OCI-LY7 (cell line): ENCODE measurements at regions not wholly inside any gene's neighbourhood (a gene's known extent, or its start where the extent isn't known, plus 50 kb on each side); places are given as distances from the start of the nearest gene placed in this dataset.

Experiments used
- BruUV-seq: library from RNA; stranded (reverse); fragments of 400-500 nt; replicated peaks from 2 replicates; lab custom pipeline; 2021; lab: Mats Ljungman, UMichigan
- CTCF ChIA-PET: fragments of 300-600 bp; sonication (Branson Sonifier 250); formaldehyde crosslinking; loops from one replicate; lab custom pipeline; 2022; ENCODE audit warnings: antibody characterized with exemption; ENCODE audit not compliant: unreplicated experiment; lab: Charles Lee
- POLR2A ChIA-PET: fragments of 300-600 bp; sonication (Branson Sonifier 250); formaldehyde crosslinking; loops from one replicate; lab custom pipeline; 2022; ENCODE audit warnings: antibody characterized with exemption; lab: Charles Lee
- DNase-seq: peaks from one replicate; pipeline ENCODE4 v3.0.0-alpha.2; 2015; ENCODE audit warnings: low spot score
- H2AFZ ChIP-seq: fragments of 200-600 bp; sonication (generic), shearing (Covaris generic); 2 replicates; pipeline ENCODE4 v1.6.1; 2014; ENCODE audit warnings: mild to moderate bottlenecking, antibody characterized with exemption, low read length, moderate library complexity
- H3K27ac ChIP-seq: fragments of 200-600 bp; sonication (generic); 2 replicates; pipeline ENCODE4 v1.5.1; 2014; ENCODE audit warnings: mixed run types, low read depth, mild to moderate bottlenecking, moderate library complexity, low read length, inconsistent platforms; ENCODE audit not compliant: poor library complexity, severe bottlenecking
- H3K36me3 ChIP-seq: fragments of 200-600 bp; sonication (generic); 2 replicates; pipeline ENCODE4 v1.6.1; 2014; ENCODE audit warnings: mild to moderate bottlenecking, antibody characterized with exemption, low read length, moderate library complexity, mixed read lengths; ENCODE audit not compliant: insufficient read depth
- H3K4me1 ChIP-seq: fragments of 200-600 bp; sonication (generic); 2 replicates; pipeline ENCODE4 v1.5.1; 2014; ENCODE audit warnings: mild to moderate bottlenecking, low read length; ENCODE audit not compliant: insufficient read depth, poor library complexity, severe bottlenecking
- H3K4me2 ChIP-seq: fragments of 200-600 bp; sonication (generic); 2 replicates; pipeline ENCODE4 v1.6.1; 2014; ENCODE audit warnings: mild to moderate bottlenecking, low read length
- H3K4me3 ChIP-seq: fragments of 200-600 bp; sonication (generic); 2 replicates; pipeline ENCODE4 v1.5.1; 2014; ENCODE audit warnings: mild to moderate bottlenecking, low read depth, low read length; ENCODE audit not compliant: poor library complexity, severe bottlenecking
- H3K79me2 ChIP-seq: fragments of 200-600 bp; sonication (generic); 2 replicates; pipeline ENCODE4 v1.6.1; 2016; ENCODE audit warnings: low read depth, mild to moderate bottlenecking, low read length, moderate library complexity, mixed read lengths; ENCODE audit not compliant: insufficient read depth
- H3K9me2 ChIP-seq: fragments of 200-600 bp; sonication (generic); 2 replicates; pipeline ENCODE4 v1.6.1; 2016; ENCODE audit warnings: mild to moderate bottlenecking, low read length, mixed read lengths; ENCODE audit not compliant: insufficient read depth
- H3K9me3 ChIP-seq: fragments of 200-600 bp; sonication (generic); 2 replicates; pipeline ENCODE4 v1.6.1; 2014; ENCODE audit warnings: mild to moderate bottlenecking, mixed run types, low read length, mixed read lengths
- H4K20me1 ChIP-seq: fragments of 200-600 bp; sonication (generic); 2 replicates; pipeline ENCODE4 v1.6.1; 2014; ENCODE audit warnings: mild to moderate bottlenecking, antibody characterized with exemption, low read length, moderate library complexity, mixed read lengths; ENCODE audit not compliant: insufficient read depth
- EZH2phosphoT487 ChIP-seq: fragments of 200-600 bp; sonication (generic); IDR thresholded peaks from 2 replicates; pipeline ENCODE4 v1.6.1; 2018; ENCODE audit warnings: low read depth, borderline replicate concordance, mild to moderate bottlenecking, mixed run types, antibody characterized with exemption, low read length, moderate library complexity, mixed read lengths
- intact Hi-C: fragments of 100-400 bp; cut with micrococcal nuclease; formaldehyde crosslinking; loops from one replicate; pipeline ENCODE4 v1.10.0; 2022; ENCODE audit not compliant: unreplicated experiment
- TF ChIP-seq, protein P1 (sequence below): fragments of 200-600 bp; sonication (generic); conservative IDR thresholded peaks from 2 replicates; pipeline ENCODE4 v1.5.1; 2014; ENCODE audit warnings: mild to moderate bottlenecking, antibody characterized with exemption, low read length, moderate library complexity, mixed read lengths

DNA sequence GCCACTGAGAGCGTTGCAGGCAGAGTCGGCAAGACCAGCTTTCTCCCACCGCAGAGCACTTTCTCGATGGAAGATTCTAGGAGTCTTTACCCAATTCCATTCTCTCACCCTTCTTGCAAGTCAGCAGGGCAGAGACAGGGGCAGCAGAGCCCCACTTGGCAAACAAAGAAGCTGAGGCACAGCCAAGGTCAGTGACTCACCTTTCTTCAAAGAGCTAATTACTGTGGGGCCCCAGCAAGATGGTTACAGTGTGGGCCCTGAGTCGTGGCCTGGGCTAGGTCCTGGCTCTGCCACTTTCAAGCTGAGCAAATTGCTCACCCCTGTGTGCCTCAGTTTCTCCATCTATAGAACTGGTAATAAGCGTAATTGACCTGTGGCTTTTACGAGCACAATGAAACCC is 277.0 kb downstream of the PREX1 start:
- ChIA-PET POLR2A (no interaction called here), CTCF (no interaction called here)
- H3K9me2 ChIP-seq, result no peaks in the 10 kb centered on the region
- H3K4me3 ChIP-seq, result no peak overlapping the region
- BruUV-seq, result no TSS peak
- no peaks in the 10 kb centered on the region; the same call in 1 of the 2 replicates for H4K20me1 ChIP-seq
- TF ChIP-seq, protein P1, sequence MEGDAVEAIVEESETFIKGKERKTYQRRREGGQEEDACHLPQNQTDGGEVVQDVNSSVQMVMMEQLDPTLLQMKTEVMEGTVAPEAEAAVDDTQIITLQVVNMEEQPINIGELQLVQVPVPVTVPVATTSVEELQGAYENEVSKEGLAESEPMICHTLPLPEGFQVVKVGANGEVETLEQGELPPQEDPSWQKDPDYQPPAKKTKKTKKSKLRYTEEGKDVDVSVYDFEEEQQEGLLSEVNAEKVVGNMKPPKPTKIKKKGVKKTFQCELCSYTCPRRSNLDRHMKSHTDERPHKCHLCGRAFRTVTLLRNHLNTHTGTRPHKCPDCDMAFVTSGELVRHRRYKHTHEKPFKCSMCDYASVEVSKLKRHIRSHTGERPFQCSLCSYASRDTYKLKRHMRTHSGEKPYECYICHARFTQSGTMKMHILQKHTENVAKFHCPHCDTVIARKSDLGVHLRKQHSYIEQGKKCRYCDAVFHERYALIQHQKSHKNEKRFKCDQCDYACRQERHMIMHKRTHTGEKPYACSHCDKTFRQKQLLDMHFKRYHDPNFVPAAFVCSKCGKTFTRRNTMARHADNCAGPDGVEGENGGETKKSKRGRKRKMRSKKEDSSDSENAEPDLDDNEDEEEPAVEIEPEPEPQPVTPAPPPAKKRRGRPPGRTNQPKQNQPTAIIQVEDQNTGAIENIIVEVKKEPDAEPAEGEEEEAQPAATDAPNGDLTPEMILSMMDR, result no peak
- TF ChIP-seq EZH2phosphoT487, result no peak
- intact Hi-C loops, result no loop called here
- H3K9me3 ChIP-seq, result no peaks in the 10 kb centered on the region
- H3K4me2 ChIP-seq, result no peak overlapping the region
- H3K79me2 ChIP-seq, result no peaks in the 10 kb centered on the region
- no peaks in the 10 kb centered on the region for H3K36me3 ChIP-seq
- H3K4me1 ChIP-seq, result no peaks in the 10 kb centered on the region
- H2AFZ ChIP-seq, result no peak overlapping the region
- no peak overlapping the region for H3K27ac ChIP-seq
- no peak for DNase-seq

DNA sequence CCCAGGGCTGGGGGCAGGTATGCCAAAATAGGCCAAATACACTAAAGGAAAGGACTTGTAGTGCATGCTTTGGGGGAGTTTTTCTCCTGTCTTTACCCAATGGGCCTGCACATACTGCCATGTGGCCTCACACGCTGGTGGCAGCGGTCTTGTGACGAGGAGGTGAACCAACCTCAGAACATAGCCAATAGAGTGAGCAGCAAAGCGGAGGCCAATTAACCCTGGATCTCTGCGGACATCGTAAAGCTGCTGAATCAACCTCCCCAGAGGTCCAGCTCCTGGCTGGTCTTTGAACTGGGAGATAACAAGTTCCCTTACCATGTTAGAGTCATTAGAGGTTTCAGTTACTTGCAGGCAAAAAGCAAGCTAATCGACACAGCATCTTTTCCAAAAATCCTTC is 280.1 kb downstream of the PREX1 start:
- CTCF ChIA-PET, result no interaction called here
- no peaks in the 10 kb centered on the region for H3K9me2 ChIP-seq

More for the DNA sequence above, 280.1 kb downstream of the PREX1 start:
- no peaks in the 10 kb centered on the region for H3K4me1 ChIP-seq
- intact Hi-C loops, result no loop called here
- POLR2A ChIA-PET, result no interaction called here
- H2AFZ ChIP-seq, result no peak overlapping the region
- H3K27ac ChIP-seq, result no peak overlapping the region
- H4K20me1 ChIP-seq, result no peaks in the 10 kb centered on the region
- no peak overlapping the region for H3K4me3 ChIP-seq
- TF ChIP-seq EZH2phosphoT487, result no peak
- TF ChIP-seq, protein P1, result no peak
- DNase-seq, result no peak
- H3K9me3 ChIP-seq, result no peaks in the 10 kb centered on the region
- H3K4me2 ChIP-seq, result no peak overlapping the region
- H3K79me2 ChIP-seq, result no peaks in the 10 kb centered on the region
- no peaks in the 10 kb centered on the region for H3K36me3 ChIP-seq
- BruUV-seq, result no TSS peak
